Muscle layer of duodenum (tissue), 2 donors: ENCODE measurements at regions not wholly inside any gene's neighbourhood (a gene's known extent, or its start where the extent isn't known, plus 50 kb on each side); places are given as distances from the start of the nearest gene placed in this dataset.

Experiments
- H3K27ac ChIP-seq: one replicate; pipeline ENCODE4 v1.7.0; 2013; ENCODE audit warnings: mild to moderate bottlenecking, low read length
- H3K27me3 ChIP-seq: one replicate; pipeline ENCODE4 v1.7.0; 2013; ENCODE audit warnings: low read depth, mild to moderate bottlenecking, control low read depth, low read length
- H3K36me3 ChIP-seq, 2 donors: one replicate each; pipeline ENCODE4 v1.7.0; 2013; ENCODE audit warnings: low read length in 2 of 2, control low read depth in 1 of 2, mild to moderate bottlenecking in 1 of 2; ENCODE audit not compliant: insufficient read depth in 2 of 2, control insufficient read depth in 1 of 2
- H3K4me1 ChIP-seq, 2 donors: one replicate each; pipeline ENCODE4 v1.7.0; 2013; ENCODE audit warnings: low read length in 2 of 2, mild to moderate bottlenecking in 2 of 2, control low read depth in 1 of 2, moderate library complexity in 1 of 2; ENCODE audit not compliant: insufficient read depth in 2 of 2, control insufficient read depth in 1 of 2
- H3K4me3 ChIP-seq, 2 donors: one replicate each; pipeline ENCODE4 v1.7.0; 2013; ENCODE audit warnings: low read length in 2 of 2, low read depth in 1 of 2, mild to moderate bottlenecking in 1 of 2
- H3K9me3 ChIP-seq, 2 donors: one replicate each; pipeline ENCODE4 v1.7.0; 2013; ENCODE audit warnings: low read length in 2 of 2, control low read depth in 1 of 2, mild to moderate bottlenecking in 1 of 2; ENCODE audit not compliant: control insufficient read depth in 1 of 2
- donor health status: healthy.

GRCh38 chr15:29435811-29436210 lies 166.2 kb upstream of the NSMCE3 start:
- Histone ChIP-seq H3K36me3 (no peaks in the 10 kb centered on the region), H3K4me3 (no peak overlapping the region), H3K4me1 (no peaks in the 10 kb centered on the region), H3K27ac (no peak overlapping the region), H3K9me3 (no peaks in the 10 kb centered on the region), H3K27me3 (no peaks in the 10 kb centered on the region)

GRCh38 chr15:29434280-29434679 lies 164.7 kb upstream of the NSMCE3 start:
- Histone ChIP-seq H3K27ac (no peak overlapping the region), H3K4me3 (no peak overlapping the region), H3K9me3 (no peaks in the 10 kb centered on the region), H3K4me1 (no peaks in the 10 kb centered on the region), H3K27me3 (no peaks in the 10 kb centered on the region), H3K36me3 (no peaks in the 10 kb centered on the region)

GRCh38 chr15:29433507-29434248 lies 164.1 kb upstream of the NSMCE3 start:
- H3K4me3 ChIP-seq: no peak overlapping the region
- H3K9me3 ChIP-seq: no peaks in the 10 kb centered on the region
- H3K36me3 ChIP-seq: no peaks in the 10 kb centered on the region
- H3K27me3 ChIP-seq: no peaks in the 10 kb centered on the region
- H3K4me1 ChIP-seq: no peaks in the 10 kb centered on the region
- H3K27ac ChIP-seq: no peak overlapping the region

GRCh38 chr15:29433050-29433318 lies 163.4 kb upstream of the NSMCE3 start:
- Histone ChIP-seq H3K27me3 (no peaks in the 10 kb centered on the region), H3K4me3 (no peak overlapping the region), H3K9me3 (no peaks in the 10 kb centered on the region), H3K4me1 (no peaks in the 10 kb centered on the region), H3K27ac (no peak overlapping the region), H3K36me3 (no peaks in the 10 kb centered on the region)

- Histone ChIP-seq H3K9me3 (no peaks in the 10 kb centered on the region), H3K4me3 (no peak overlapping the region), H3K27me3 (no peaks in the 10 kb centered on the region), H3K4me1 (no peaks in the 10 kb centered on the region), H3K27ac (no peak overlapping the region), H3K36me3 (no peaks in the 10 kb centered on the region)
These were observed 162.8 kb upstream of the NSMCE3 start for GRCh38 chr15:29432191-29433049.

- no peaks in the 10 kb centered on the region for H3K9me3 ChIP-seq
- H3K4me3 ChIP-seq: no peak overlapping the region
- H3K36me3 ChIP-seq: no peaks in the 10 kb centered on the region
- H3K27ac ChIP-seq: no peak overlapping the region
- H3K27me3 ChIP-seq: no peaks in the 10 kb centered on the region
- H3K4me1 ChIP-seq: no peaks in the 10 kb centered on the region
These were observed 161.2 kb upstream of the NSMCE3 start for GRCh38 chr15:29430831-29431230.

GRCh38 chr15:29430124-29430523 lies 160.5 kb upstream of the NSMCE3 start:
- H3K27ac ChIP-seq: no peak overlapping the region
- no peak overlapping the region for H3K4me3 ChIP-seq
- no peaks in the 10 kb centered on the region for H3K4me1 ChIP-seq
- H3K27me3 ChIP-seq: no peaks in the 10 kb centered on the region
- H3K36me3 ChIP-seq: no peaks in the 10 kb centered on the region
- H3K9me3 ChIP-seq: no peaks in the 10 kb centered on the region

GRCh38 chr15:29429584-29429983 lies 160.0 kb upstream of the NSMCE3 start:
- Histone ChIP-seq H3K4me3 (no peak overlapping the region), H3K9me3 (no peaks in the 10 kb centered on the region), H3K36me3 (no peaks in the 10 kb centered on the region), H3K27me3 (no peaks in the 10 kb centered on the region), H3K27ac (no peak overlapping the region), H3K4me1 (no peaks in the 10 kb centered on the region)

GRCh38 chr15:29428925-29429573 lies 159.4 kb upstream of the NSMCE3 start:
- H3K27ac ChIP-seq: no peak overlapping the region
- no peaks in the 10 kb centered on the region for H3K36me3 ChIP-seq

GRCh38 chr15:29425864-29426263 lies 156.2 kb upstream of the NSMCE3 start:
- Histone ChIP-seq H3K4me1 (no peaks in the 10 kb centered on the region), H3K27me3 (no peaks in the 10 kb centered on the region), H3K4me3 (no peak overlapping the region), H3K36me3 (no peaks in the 10 kb centered on the region), H3K27ac (no peak overlapping the region), H3K9me3 (no peaks in the 10 kb centered on the region)

More at GRCh38 chr15:29428925-29429573, 159.4 kb upstream of the NSMCE3 start:
- Histone ChIP-seq H3K4me3 (no peak overlapping the region), H3K9me3 (no peaks in the 10 kb centered on the region), H3K27me3 (no peaks in the 10 kb centered on the region), H3K4me1 (no peaks in the 10 kb centered on the region)

GRCh38 chr15:29424118-29424517 lies 154.5 kb upstream of the NSMCE3 start:
- H3K9me3 ChIP-seq: no peaks in the 10 kb centered on the region
- no peaks in the 10 kb centered on the region for H3K27me3 ChIP-seq
- no peaks in the 10 kb centered on the region for H3K4me1 ChIP-seq

More at GRCh38 chr15:29424118-29424517, 154.5 kb upstream of the NSMCE3 start:
- no peaks in the 10 kb centered on the region for H3K36me3 ChIP-seq
- no peak overlapping the region for H3K27ac ChIP-seq
- no peak overlapping the region for H3K4me3 ChIP-seq
